Neuronal stem cell (in vitro differentiated cells): ENCODE measurements at regions not wholly inside any gene's neighbourhood (a gene's known extent, or its start where the extent isn't known, plus 50 kb on each side); places are given as distances from the start of the nearest gene placed in this dataset.

ENCODE experiments used
- DNase-seq: peaks from one replicate; pipeline ENCODE4 v3.0.0-alpha.2; 2013; ENCODE audit warnings: low spot score
- H2AFZ ChIP-seq: one replicate; pipeline ENCODE4 v1.6.1; 2013; ENCODE audit warnings: mild to moderate bottlenecking, low read length, inconsistent platforms
- H2AK5ac ChIP-seq: 2 replicates; pipeline ENCODE4 v1.6.1; 2013; ENCODE audit warnings: low read depth, mild to moderate bottlenecking, inconsistent platforms, low read length, moderate library complexity, mixed read lengths
- H2BK120ac ChIP-seq: 2 replicates; pipeline ENCODE4 v1.6.1; 2013; ENCODE audit warnings: low read depth, mild to moderate bottlenecking, inconsistent platforms, low read length, moderate library complexity, mixed read lengths
- H2BK12ac ChIP-seq: one replicate; pipeline ENCODE4 v1.6.1; 2013; ENCODE audit warnings: low read length, inconsistent platforms
- H2BK15ac ChIP-seq: 2 replicates; pipeline ENCODE4 v1.6.1; 2013; ENCODE audit warnings: mild to moderate bottlenecking, low read length, inconsistent platforms, mixed read lengths
- H2BK5ac ChIP-seq: one replicate; pipeline ENCODE4 v1.6.1; 2013; ENCODE audit warnings: inconsistent platforms, mild to moderate bottlenecking, low read length, moderate library complexity
- H3K14ac ChIP-seq: one replicate; pipeline ENCODE4 v1.6.1; 2013; ENCODE audit warnings: low read length, inconsistent platforms
- H3K18ac ChIP-seq: 2 replicates; pipeline ENCODE4 v1.6.1; 2013; ENCODE audit warnings: low read length, inconsistent platforms
- H3K23ac ChIP-seq: 2 replicates; pipeline ENCODE4 v1.6.1; 2013; ENCODE audit warnings: low read depth, mild to moderate bottlenecking, mixed read lengths, low read length, inconsistent platforms; ENCODE audit not compliant: poor library complexity
- H3K27ac ChIP-seq: replicated peaks from 3 replicates; pipeline ENCODE4 v1.5.1; 2013; ENCODE audit warnings: low read length, inconsistent platforms
- H3K27me3 ChIP-seq, 3 experiments: 2 replicates each; pipeline ENCODE4 v1.6.1; 2013; ENCODE audit warnings: low read length in 3 of 3, mild to moderate bottlenecking in 2 of 3, inconsistent platforms in 1 of 3, low read depth in 1 of 3, mixed read lengths in 1 of 3, moderate library complexity in 1 of 3; ENCODE audit not compliant: control insufficient read depth in 3 of 3, insufficient read depth in 3 of 3
- H3K36me3 ChIP-seq, 2 donors: replicated peaks in 1 of 2; 2 replicates each; pipeline ENCODE4 v1.6.1; 2013; ENCODE audit warnings: low read length in 2 of 2; ENCODE audit not compliant: control insufficient read depth in 2 of 2, insufficient read depth in 2 of 2
- H3K4ac ChIP-seq: 2 replicates; pipeline ENCODE4 v1.6.1; 2013; ENCODE audit warnings: inconsistent platforms, mild to moderate bottlenecking, low read length, moderate library complexity
- H3K4me1 ChIP-seq, 2 donors: 1 replicate in 1 of 2; 2 replicates in 1 of 2; pipeline ENCODE4 v1.6.1; 2013; ENCODE audit warnings: low read length in 2 of 2, low read depth in 1 of 2; ENCODE audit not compliant: control insufficient read depth in 2 of 2, insufficient read depth in 1 of 2
- H3K4me2 ChIP-seq: one replicate; pipeline ENCODE4 v1.6.1; 2013; ENCODE audit warnings: mild to moderate bottlenecking, low read length, inconsistent platforms; ENCODE audit not compliant: insufficient read depth, poor library complexity, severe bottlenecking
- H3K4me3 ChIP-seq, 2 donors: 2 replicates each; pipeline ENCODE4 v1.5.1; 2013; ENCODE audit warnings: low read length in 2 of 2, mild to moderate bottlenecking in 2 of 2, inconsistent platforms in 1 of 2, moderate library complexity in 1 of 2
- H3K79me1 ChIP-seq: one replicate; pipeline ENCODE4 v1.6.1; 2013; ENCODE audit warnings: low read depth, mild to moderate bottlenecking, inconsistent platforms, low read length, moderate library complexity
- H3K9ac ChIP-seq: one replicate; pipeline ENCODE4 v1.6.1; 2013; ENCODE audit warnings: mild to moderate bottlenecking, low read depth, low read length, inconsistent platforms; ENCODE audit not compliant: poor library complexity
- H3K9me3 ChIP-seq, 2 donors: replicated peaks in 1 of 2; 2 replicates each; pipeline versions ENCODE3 to v1.6.1; 2013; ENCODE audit warnings: low read length in 2 of 2, mild to moderate bottlenecking in 2 of 2, inconsistent platforms in 1 of 2, low read depth in 1 of 2, mixed read lengths in 1 of 2, moderate library complexity in 1 of 2; ENCODE audit not compliant: control insufficient read depth in 2 of 2, insufficient read depth in 1 of 2
- H4K8ac ChIP-seq: one replicate; pipeline ENCODE4 v1.6.1; 2013; ENCODE audit warnings: low read depth, mild to moderate bottlenecking, inconsistent platforms, low read length, moderate library complexity
- H4K91ac ChIP-seq: one replicate; pipeline ENCODE4 v1.6.1; 2013; ENCODE audit warnings: low read length, low read depth, mild to moderate bottlenecking, inconsistent platforms; ENCODE audit not compliant: poor library complexity
- WGBS, 2 donors: extraction: QIAGEN DNeasy Blood & Tissue Kit; methylation state at CpG; one replicate each; pipeline ENCODE4 v1.1.7; 2013; ENCODE audit warnings: missing lambda C conversion rate in 2 of 2, mixed read lengths in 1 of 2; ENCODE audit not compliant: insufficient read length in 2 of 2, insufficient replicate concordance in 1 of 2; ENCODE audit errors: extremely low coverage in 2 of 2; 5-methylcytosine and 5-hydroxymethylcytosine counted together

- H2BK120ac ChIP-seq: no peak overlapping the region
- peaks cover 0 to 6% (median 0%) of the 10 kb centered on the region in 3 experiments for H3K27me3 ChIP-seq
- no peaks in the 10 kb centered on the region for H3K9me3 ChIP-seq
- H3K4me3 ChIP-seq: no peak overlapping the region
- H3K36me3 ChIP-seq: no peaks in the 10 kb centered on the region
- no peaks in the 10 kb centered on the region for H3K79me1 ChIP-seq
- no peak overlapping the region for H4K91ac ChIP-seq
- H2AFZ ChIP-seq: no peak overlapping the region
- H4K8ac ChIP-seq: no peak overlapping the region
- H3K27ac ChIP-seq: no peak overlapping the region
- no peak overlapping the region for H2BK12ac ChIP-seq
- WGBS, 2 donors: no CpG with 5 or more reads among the region's 14 CpGs
- no peak overlapping the region for H3K18ac ChIP-seq
- H2BK5ac ChIP-seq: no peak overlapping the region
- no peak overlapping the region for H3K23ac ChIP-seq
- no peak overlapping the region for H3K4me2 ChIP-seq
- DNase-seq: no peak
- peaks cover 10 to 11% of the 10 kb centered on the region in 2 donors for H3K4me1 ChIP-seq
- H2BK15ac ChIP-seq: no peak overlapping the region
- H3K4ac ChIP-seq: no peak overlapping the region
- H3K9ac ChIP-seq: no peak overlapping the region
- no peak overlapping the region for H3K14ac ChIP-seq
- H2AK5ac ChIP-seq: no peak overlapping the region
These were observed 137.4 kb upstream of the TCERG1L start for GRCh38 chr10:131448883-131449282.

- Histone ChIP-seq H3K4me3 (no peak overlapping the region), H3K23ac (no peak overlapping the region), H3K9ac (no peak overlapping the region), H2BK5ac (no peak overlapping the region), H3K4me2 (no peak overlapping the region), H2AFZ (no peak overlapping the region), H3K4me1 (peaks cover 10 to 11% of the 10 kb centered on the region in 2 donors), H2AK5ac (no peak overlapping the region), H4K8ac (no peak overlapping the region), H3K9me3 (no peaks in the 10 kb centered on the region), H2BK120ac (no peak overlapping the region), H4K91ac (no peak overlapping the region), H3K4ac (no peak overlapping the region), H3K18ac (no peak overlapping the region), H3K36me3 (no peaks in the 10 kb centered on the region), H3K14ac (no peak overlapping the region), H3K27ac (no peak overlapping the region), H3K79me1 (no peaks in the 10 kb centered on the region), H2BK15ac (no peak overlapping the region), H3K27me3 (peaks cover 0 to 6% (median 0%) of the 10 kb centered on the region in 3 experiments), H2BK12ac (no peak overlapping the region)
- DNase-seq: no peak
- no CpG with 5 or more reads among the region's 7 CpGs for WGBS, 2 donors
These were observed 138.8 kb upstream of the TCERG1L start for GRCh38 chr10:131450216-131450765.

- Histone ChIP-seq H2BK12ac (no peak overlapping the region), H2BK5ac (no peak overlapping the region), H4K91ac (no peak overlapping the region), H3K9me3 (no peaks in the 10 kb centered on the region), H3K9ac (no peak overlapping the region), H3K4me3 (no peak overlapping the region), H3K18ac (peak overlapping the region; percentile 54), H3K14ac (no peak overlapping the region), H2BK120ac (no peak overlapping the region), H3K36me3 (no peaks in the 10 kb centered on the region), H3K4ac (peak overlapping the region; percentile 31), H3K23ac (no peak overlapping the region), H2AK5ac (peak overlapping the region; percentile 83), H2BK15ac (peak overlapping the region; percentile 75), H3K27ac (no peak overlapping the region), H3K4me2 (no peak overlapping the region), H3K27me3 (peaks cover 0 to 6% (median 0%) of the 10 kb centered on the region in 3 experiments), H2AFZ (no peak overlapping the region), H3K4me1 (peaks cover 10 to 11% of the 10 kb centered on the region in 2 donors), H4K8ac (no peak overlapping the region), H3K79me1 (no peaks in the 10 kb centered on the region)
- DNase-seq: no peak
- WGBS, 2 donors: no CpG with 5 or more reads among the region's 7 CpGs
These were observed 140.0 kb upstream of the TCERG1L start for GRCh38 chr10:131451407-131452015.

GRCh38 chr10:131452926-131453720 lies 141.6 kb upstream of the TCERG1L start:
- H3K36me3 ChIP-seq: no peaks in the 10 kb centered on the region
- H3K27me3 ChIP-seq: peaks cover 0 to 6% (median 0%) of the 10 kb centered on the region in 3 experiments
- peak overlapping the region; percentile 84 for H3K18ac ChIP-seq
- no peak overlapping the region for H4K91ac ChIP-seq
- H3K9me3 ChIP-seq: no peaks in the 10 kb centered on the region
- H3K27ac ChIP-seq: no peak overlapping the region
- H3K4me2 ChIP-seq: peak overlapping the region; percentile 87
- no peaks in the 10 kb centered on the region for H3K79me1 ChIP-seq
- H4K8ac ChIP-seq: no peak overlapping the region
- WGBS, 2 donors: no CpG with 5 or more reads among the region's 33 CpGs
- peak overlapping the region; percentile 36 to 69 for H3K4me3 ChIP-seq
- H2BK15ac ChIP-seq: peak overlapping the region; percentile 61
- no peak overlapping the region for H3K23ac ChIP-seq
- peak overlapping the region; percentile 97 for H2AFZ ChIP-seq
- peak; percentile 58 for DNase-seq
- peak overlapping the region; percentile 47 for H3K14ac ChIP-seq
- no peak overlapping the region for H2BK5ac ChIP-seq
- H2BK12ac ChIP-seq: no peak overlapping the region
- H3K9ac ChIP-seq: peak overlapping the region; percentile 80
- H3K4me1 ChIP-seq: peaks cover 8 to 11% of the 10 kb centered on the region in 2 donors
- H3K4ac ChIP-seq: no peak overlapping the region
- no peak overlapping the region for H2BK120ac ChIP-seq
- H2AK5ac ChIP-seq: peak overlapping the region; percentile 30
